ENCODE measurements at regions not wholly inside any gene's neighbourhood (a gene's known extent, or its start where the extent isn't known, plus 50 kb on each side); places are given as distances from the start of the nearest gene placed in this dataset.

DNA sequence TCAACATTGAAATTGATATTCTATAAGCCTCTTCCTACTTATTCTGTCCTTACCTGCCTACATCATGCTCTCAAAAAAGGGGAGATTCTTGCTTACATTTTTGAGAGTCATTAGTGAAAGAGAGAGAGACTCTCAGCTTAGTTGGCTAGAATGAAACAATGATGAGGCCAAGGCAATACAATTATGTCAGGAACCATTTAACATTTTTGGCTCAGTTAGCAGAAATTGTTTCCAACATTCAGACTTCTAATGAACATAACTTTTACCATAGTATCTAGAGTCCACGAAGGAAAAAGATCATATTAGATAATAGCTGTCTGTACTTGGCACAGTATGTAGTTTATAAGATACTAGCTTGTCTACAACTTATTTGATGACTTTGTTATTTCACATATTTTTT is 263.7 kb upstream of the ARX start:
- TF ChIP-seq, protein P1, sequence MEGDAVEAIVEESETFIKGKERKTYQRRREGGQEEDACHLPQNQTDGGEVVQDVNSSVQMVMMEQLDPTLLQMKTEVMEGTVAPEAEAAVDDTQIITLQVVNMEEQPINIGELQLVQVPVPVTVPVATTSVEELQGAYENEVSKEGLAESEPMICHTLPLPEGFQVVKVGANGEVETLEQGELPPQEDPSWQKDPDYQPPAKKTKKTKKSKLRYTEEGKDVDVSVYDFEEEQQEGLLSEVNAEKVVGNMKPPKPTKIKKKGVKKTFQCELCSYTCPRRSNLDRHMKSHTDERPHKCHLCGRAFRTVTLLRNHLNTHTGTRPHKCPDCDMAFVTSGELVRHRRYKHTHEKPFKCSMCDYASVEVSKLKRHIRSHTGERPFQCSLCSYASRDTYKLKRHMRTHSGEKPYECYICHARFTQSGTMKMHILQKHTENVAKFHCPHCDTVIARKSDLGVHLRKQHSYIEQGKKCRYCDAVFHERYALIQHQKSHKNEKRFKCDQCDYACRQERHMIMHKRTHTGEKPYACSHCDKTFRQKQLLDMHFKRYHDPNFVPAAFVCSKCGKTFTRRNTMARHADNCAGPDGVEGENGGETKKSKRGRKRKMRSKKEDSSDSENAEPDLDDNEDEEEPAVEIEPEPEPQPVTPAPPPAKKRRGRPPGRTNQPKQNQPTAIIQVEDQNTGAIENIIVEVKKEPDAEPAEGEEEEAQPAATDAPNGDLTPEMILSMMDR (optimal IDR thresholded peaks at IDR 0.05 in 1 of 3, IDR thresholded peaks at IDR 0.05 in 1 of 3, conservative IDR thresholded peaks at IDR 0.05 in 1 of 3; ENCODE audit: extremely low read depth in 1 of 3, insufficient read depth in 2 of 3, low read length in 3 of 3) = no peak
- no peak for TF ChIP-seq EZH2 (IDR thresholded peaks at IDR 0.05; ENCODE audit: low read length)
